GM19240 (cell line): ENCODE measurements at regions not wholly inside any gene's neighbourhood (a gene's known extent, or its start where the extent isn't known, plus 50 kb on each side); places are given as distances from the start of the nearest gene placed in this dataset.
"Not testable (repeated sequence)": the region's sequence is repeated elsewhere in the genome, so short reads cannot be mapped to it uniquely, and the experiment has no call there.

Experiments used
- DNase-seq: peaks from one replicate; pipeline ENCODE4 v3.0.0; 2011; ENCODE audit warnings: low spot score; ENCODE audit not compliant: insufficient read length

- DNase-seq = no peak
Measured at GRCh38 chr3:177885063-177885462, 651.2 kb upstream of the KCNMB2 start.

- DNase-seq = no peak
Measured at GRCh38 chr3:177886501-177886900, 649.7 kb upstream of the KCNMB2 start.

- no peak for DNase-seq
Measured at GRCh38 chr3:177887475-177887874, 648.8 kb upstream of the KCNMB2 start.

GRCh38 chr3:177889161-177889560, 647.1 kb upstream of the KCNMB2 start:
- no peak for DNase-seq

GRCh38 chr3:177889652-177890358, 646.4 kb upstream of the KCNMB2 start:
- DNase-seq = no peak

DNA sequence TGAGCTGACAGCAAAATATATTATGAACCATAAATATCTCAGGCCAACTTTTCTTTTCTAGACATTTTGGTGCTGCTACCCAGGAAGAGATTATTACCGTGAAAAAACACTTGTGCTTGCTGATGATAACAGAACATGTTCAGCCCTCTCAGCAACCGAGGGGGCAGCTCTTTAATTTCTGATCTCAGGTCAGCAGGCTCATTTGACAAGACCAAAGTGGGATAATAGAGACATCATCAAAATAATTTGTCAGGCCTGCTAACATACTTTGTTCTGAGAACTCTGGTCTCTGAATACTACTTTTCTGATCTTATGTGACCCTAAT, 645.9 kb upstream of the KCNMB2 start:
- no peak for DNase-seq

DNA sequence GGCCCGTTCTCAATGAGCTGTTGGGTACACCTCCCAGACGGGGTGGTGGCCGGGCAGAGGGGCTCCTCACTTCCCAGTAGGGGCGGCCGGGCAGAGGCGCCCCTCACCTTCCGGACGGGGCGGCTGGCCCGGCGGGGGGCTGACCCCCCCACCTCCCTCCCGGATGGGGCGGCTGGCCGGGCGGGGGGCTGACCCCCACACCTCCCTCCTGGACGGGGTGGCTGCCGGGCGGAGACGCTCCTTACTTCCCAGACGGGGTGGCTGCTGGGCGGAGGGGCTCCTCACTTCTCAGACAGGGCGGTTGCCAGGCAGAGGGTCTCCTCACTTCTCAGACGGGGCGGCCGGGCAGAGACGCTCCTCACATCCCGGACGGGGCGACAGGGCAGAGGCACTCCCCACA, 644.7 kb upstream of the KCNMB2 start:
- not testable (repeated sequence) for DNase-seq

DNA sequence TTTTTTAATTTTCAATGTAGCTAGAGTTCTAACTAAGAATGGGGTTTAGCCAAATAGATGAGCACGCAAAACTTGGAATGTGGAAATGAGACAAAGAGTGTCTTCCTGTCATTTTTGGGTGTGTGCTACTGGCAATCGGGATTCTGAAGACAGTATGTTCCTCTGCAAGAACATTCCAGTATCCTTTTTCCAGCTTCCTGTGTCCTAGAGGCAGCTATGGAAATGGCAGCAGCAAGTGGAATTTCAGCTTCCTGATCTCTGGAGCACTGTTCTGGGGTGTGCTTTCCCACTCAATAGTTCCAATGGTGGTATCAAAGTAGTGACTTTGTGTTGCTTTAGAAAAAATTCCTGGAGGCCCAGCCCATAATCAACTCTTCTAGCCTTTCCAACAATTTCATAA, 642.9 kb upstream of the KCNMB2 start:
- DNase-seq = no peak

DNA sequence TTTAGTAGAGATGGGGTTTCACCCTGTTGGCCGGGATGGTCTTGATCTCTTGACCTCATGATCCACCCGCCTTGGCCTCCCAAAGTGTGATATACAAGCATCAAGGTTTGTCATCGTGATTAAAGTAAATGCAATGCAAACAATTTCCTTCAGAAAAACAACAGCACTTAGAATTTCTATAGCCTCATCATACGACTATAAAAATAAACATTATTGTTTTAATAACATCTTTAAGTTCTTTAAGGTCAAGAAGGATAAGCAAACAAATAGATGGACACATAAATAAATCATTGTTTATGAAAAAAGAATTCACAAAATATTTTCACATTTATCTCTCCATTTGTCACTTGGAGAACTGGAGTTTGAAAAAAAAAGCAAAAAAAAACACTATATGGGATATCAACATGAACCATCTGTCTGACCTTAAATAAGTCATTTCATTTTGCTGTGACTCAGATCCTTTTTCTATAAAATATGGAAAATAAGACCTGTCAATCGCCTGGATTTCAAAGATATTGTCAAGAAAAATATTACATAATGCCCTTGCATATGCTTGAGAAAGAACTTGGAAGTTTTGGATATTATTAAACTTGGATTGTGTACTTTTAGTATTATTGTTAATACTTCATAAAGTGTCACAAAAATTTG, 642.0 kb upstream of the KCNMB2 start:
- no peak for DNase-seq

- DNase-seq = no peak
Measured at GRCh38 chr3:177898185-177898584, 638.1 kb upstream of the KCNMB2 start.

DNA sequence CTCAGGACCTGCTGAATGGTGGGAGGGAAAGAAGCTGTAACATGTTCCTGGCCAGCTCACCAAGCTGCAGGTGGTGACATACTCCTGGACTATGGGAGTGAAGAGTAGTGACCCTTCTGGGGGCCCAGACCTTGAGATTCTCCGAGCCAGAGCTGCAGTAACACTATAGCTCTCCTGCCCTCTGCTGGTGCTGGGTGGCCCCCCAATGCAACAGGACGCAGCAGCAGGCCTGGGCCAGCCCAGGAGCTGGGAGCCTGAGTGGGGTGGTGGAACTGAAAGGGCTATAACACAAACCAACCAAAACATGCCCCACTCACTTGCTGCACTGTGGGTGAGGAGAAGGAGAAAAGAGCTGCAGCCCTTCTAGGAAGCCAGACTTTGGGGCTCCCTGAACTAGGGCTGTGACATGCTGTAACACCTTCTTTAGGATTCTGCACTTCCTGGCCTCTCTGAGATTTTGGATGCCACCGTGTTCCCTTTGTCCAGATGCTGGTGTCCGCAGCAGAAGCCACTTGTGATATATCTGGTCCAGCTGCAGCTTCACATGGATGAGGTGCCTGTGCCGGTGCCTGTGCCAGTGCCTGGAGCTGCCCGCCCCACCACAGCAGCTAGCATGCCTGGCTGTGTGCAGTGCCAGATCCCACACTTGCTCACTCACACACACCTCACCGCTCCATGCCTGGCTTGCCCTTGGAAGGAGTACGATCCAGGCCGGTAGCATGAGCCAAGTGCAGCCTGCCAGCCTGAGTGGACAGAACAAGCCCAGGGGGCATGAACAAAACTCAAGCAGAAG, 636.8 kb upstream of the KCNMB2 start:
- no peak for DNase-seq

DNA sequence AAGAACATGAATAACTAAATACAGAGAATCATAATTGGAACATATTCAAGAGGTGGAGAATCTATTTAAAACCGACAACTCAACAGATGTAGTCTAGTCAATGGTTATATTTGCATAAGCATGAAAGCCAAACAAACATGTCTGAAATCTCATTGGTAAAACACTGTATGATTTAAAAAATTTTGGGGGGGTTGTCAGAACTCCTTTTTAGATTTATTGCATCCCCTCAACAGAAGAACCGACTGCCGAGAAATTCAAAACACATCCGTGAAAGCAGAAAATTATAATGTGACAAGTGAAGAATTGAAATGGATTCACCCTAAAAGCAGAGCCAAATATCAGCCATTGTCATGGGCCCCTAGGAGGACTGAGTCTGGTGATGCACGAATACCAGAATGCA, 633.4 kb upstream of the KCNMB2 start:
- no peak for DNase-seq

DNA sequence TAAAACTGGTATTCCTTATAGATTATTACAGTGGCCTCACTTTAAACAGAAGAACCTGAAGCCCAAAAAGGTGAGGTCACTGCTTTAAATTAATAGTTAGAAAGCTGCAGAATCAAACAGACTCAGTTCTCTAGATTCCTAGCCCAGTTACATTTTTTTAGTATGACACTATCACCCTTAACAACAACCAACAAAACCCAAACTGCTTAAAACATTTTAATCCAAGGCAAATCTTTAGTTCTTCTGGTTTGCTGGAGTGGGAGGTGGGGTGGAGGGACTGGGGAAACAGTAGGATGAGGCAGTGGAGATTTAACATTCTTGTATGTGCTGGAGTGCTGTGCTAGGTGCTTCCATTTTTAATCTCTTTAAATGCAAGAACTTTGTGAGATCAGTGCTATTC, 631.6 kb upstream of the KCNMB2 start:
- DNase-seq = no peak

DNA sequence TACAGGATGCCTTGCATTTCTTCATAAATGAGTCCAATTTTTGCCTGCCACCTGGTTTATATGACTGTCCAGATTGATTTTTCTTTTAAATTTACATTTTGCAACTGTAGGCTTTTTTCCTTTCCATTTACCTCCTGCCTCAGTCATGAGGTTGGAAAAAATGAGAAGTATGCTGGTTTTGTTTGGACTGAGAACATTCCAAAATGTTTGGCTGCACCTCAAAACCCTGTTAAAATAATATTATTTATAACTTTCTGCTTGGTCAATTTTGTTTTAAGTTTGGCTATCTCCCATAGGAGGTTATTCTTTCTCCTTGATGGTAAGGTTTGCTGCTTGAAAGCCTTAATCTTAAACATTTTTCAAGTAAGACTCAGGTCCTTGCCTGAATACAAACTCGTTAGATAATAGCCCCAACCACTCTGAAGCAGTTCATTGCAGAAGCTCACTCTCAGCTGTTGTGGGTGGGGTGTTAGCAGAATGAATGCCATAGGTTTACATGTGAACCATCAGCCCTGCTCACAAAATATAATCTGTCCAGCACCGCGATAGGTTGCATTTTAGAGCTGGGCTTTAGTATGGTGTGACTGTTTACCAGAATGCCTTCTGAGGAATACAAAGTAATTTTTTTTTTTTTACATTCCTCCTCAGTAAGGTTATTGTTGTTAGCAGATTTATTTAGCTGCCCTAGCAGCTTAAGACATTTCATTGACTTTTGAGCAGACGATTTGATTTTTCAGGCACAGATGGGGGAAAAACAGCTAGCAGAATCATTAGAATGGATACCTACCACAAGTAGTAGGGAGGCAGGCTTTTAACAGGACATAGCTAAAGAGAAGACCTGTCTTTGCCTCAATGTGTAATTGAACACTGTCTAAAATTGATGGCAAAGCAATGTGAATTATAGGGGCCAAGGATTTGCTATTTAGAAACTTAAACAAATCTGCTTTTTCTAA, 630.8 kb upstream of the KCNMB2 start:
- DNase-seq = no peak

GRCh38 chr3:177906126-177906511, 630.1 kb upstream of the KCNMB2 start:
- no peak for DNase-seq

DNA sequence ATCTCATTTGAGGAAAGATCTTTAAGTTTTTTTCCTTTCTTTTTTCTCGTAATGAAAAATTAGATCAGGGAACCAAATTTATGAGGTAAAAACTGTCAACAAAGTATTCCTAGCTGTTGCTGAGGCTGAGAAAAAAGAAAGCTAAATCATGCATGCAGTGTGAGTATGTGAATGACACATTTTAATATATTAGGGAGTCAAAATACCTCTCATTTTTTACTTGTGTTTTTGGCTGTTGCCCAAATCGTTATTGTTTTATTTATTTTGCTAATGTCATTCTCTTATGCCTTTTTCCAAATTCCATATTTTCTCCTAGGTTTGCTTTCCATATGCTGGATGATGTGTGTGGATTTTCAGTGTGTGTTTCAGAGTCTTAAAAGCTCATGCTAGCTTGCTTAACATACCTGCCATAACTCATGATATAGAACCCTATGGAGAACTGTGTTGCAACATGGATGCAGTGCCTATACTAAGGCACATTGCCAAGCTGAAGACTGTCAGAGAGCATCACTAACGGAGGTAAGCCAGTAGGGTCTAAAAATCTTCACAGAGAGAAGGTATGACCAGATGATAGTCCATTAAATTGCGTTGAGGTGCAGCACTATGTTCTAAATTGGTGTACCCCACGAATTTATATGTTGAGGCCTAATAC, 629.5 kb upstream of the KCNMB2 start:
- DNase-seq = no peak

- DNase-seq = not testable (repeated sequence)
Measured at GRCh38 chr3:177909530-177909929, 626.7 kb upstream of the KCNMB2 start.

DNA sequence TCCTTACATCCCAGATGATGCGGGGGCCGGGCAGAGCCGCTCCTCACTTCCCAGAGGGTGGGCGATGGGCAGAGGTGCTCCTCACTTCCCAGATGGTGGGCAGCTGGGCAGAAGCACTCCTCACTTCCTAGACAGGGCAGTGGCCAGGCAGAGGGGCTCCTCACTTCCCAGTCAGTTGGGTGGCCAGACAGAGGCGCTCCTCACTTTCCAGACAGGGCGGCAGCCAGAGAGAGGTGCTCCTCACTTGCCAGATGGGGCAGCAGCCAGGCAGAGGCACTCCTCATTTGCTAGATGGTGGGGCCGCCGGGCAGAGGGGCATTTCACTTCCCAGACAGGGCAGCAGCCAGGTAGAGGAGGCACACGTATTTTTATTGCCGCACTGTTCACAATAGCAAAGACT, 622.0 kb upstream of the KCNMB2 start:
- no peak for DNase-seq

DNA sequence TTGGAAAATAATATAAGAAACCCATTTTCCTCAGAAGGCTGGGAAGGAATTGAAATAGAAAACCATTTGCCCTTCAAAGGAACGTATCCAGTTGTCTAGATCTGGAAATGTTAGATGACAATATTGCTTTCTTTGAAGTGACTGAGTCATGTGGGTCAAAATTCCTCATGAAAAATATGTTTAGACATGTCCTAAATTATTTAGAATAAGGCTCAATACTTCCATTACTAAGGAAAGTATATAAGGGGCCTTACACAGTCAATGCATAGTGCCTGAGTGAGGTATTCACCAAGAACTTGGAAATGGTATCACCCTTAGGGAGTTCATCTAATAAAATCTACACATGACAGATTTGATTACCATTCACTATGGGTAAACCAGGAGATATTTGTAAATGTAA, 619.8 kb upstream of the KCNMB2 start:
- no peak for DNase-seq

DNA sequence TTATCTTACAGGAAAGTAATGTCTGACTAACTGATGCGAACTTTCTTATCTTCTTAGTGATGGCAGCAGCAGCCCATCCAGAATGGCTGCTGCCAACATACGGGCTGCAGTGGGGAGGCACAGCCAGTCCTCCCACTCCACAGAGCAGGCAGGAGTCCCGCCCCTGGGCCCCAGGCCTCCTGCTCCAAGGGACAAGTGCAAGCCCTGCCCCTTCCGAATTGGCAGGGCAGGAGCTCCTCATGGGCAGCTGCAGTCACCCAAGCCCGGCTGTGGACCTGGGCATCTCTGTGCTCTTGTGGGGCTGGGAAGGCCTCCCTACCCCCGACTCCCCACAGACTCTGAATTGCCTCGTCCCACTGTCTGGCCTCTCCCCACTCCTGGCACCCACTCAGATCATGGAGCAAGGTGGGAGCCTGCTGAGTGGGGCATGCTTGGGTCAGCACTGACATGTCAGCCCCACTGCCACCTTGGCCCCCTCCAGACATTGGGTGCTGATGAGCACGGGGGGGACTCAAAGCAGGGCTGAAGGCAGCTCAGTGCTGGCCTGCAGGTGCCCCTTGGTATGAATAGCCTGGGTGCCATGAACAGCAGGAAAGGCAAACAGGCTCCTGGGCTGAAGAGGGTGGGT, 618.9 kb upstream of the KCNMB2 start:
- DNase-seq = no peak

GRCh38 chr3:177921153-177921552, 615.1 kb upstream of the KCNMB2 start:
- DNase-seq = no peak
